Kidney epithelial cell (primary cell): ENCODE measurements at regions not wholly inside any gene's neighbourhood (a gene's known extent, or its start where the extent isn't known, plus 50 kb on each side); places are given as distances from the start of the nearest gene placed in this dataset.
"Not testable (repeated sequence)": the region's sequence is repeated elsewhere in the genome, so short reads cannot be mapped to it uniquely, and the experiment has no call there.

Source experiments
- DNase-seq: peaks from one replicate; pipeline ENCODE4 v3.0.0-alpha.2; 2010; ENCODE audit warnings: low read depth
- H3K27me3 ChIP-seq: 2 replicates; pipeline ENCODE4 v1.6.0; 2011; ENCODE audit warnings: low read length; ENCODE audit not compliant: control insufficient read depth, insufficient read depth
- H3K36me3 ChIP-seq: 2 replicates; pipeline ENCODE4 v1.5.1; 2011; ENCODE audit warnings: low read length; ENCODE audit not compliant: control insufficient read depth, insufficient read depth
- H3K4me3 ChIP-seq: 2 replicates; pipeline ENCODE4 v1.5.1; 2011; ENCODE audit warnings: low read depth, mild to moderate bottlenecking, control low read depth, low read length
- TF ChIP-seq, protein P1 (sequence below): IDR thresholded peaks from 2 replicates; pipeline ENCODE4 v1.5.1; 2011; ENCODE audit warnings: mild to moderate bottlenecking, moderate library complexity, low read length, control low read depth, inconsistent platforms; ENCODE audit not compliant: insufficient read depth, poor library complexity, severe bottlenecking

DNA sequence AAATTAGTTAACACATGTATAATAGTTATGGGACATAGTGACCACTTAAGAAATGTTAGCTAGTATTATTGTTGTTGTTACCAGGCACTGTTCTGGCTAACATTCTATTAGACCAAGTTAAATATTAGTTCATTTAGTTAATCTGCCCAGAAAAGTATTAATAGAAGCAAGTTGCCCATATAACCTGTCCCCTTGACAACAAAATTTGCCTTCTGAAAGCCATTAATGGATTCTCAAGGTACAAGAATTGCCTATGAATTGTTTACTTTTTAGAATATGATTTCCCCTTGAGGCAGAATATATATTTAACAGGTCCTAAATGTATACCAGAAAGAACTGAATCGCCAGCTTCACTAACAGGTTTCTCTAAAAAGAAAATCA is 167.3 kb upstream of the TMCC3 start:
- Histone ChIP-seq H3K4me3 (no peak overlapping the region), H3K27me3 (no peaks in the 10 kb centered on the region), H3K36me3 (no peaks in the 10 kb centered on the region)
- no peak for DNase-seq
- TF ChIP-seq, protein P1, sequence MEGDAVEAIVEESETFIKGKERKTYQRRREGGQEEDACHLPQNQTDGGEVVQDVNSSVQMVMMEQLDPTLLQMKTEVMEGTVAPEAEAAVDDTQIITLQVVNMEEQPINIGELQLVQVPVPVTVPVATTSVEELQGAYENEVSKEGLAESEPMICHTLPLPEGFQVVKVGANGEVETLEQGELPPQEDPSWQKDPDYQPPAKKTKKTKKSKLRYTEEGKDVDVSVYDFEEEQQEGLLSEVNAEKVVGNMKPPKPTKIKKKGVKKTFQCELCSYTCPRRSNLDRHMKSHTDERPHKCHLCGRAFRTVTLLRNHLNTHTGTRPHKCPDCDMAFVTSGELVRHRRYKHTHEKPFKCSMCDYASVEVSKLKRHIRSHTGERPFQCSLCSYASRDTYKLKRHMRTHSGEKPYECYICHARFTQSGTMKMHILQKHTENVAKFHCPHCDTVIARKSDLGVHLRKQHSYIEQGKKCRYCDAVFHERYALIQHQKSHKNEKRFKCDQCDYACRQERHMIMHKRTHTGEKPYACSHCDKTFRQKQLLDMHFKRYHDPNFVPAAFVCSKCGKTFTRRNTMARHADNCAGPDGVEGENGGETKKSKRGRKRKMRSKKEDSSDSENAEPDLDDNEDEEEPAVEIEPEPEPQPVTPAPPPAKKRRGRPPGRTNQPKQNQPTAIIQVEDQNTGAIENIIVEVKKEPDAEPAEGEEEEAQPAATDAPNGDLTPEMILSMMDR, result no peak

DNA sequence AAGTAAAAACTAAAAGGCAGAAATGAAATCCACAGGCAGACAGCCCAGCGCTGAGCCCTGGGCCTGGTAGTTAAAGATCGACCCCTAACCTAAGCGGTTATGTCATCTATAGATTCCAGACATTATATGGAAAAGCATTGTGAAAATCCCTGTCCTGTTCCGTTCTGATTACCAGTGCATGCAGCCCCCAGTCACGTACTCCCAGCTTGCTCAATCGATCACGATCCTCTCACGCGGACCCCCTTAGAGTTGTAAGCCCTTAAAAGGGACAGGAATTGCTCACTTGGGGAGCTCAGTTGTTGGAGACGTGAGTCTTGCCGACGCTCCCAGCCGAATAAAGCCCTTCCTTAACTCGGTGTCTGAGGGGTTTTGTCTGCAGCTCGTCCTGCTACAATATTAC is 166.8 kb upstream of the TMCC3 start:
- not testable (repeated sequence) for H3K4me3 ChIP-seq, H3K36me3 ChIP-seq, H3K27me3 ChIP-seq, DNase-seq

DNA sequence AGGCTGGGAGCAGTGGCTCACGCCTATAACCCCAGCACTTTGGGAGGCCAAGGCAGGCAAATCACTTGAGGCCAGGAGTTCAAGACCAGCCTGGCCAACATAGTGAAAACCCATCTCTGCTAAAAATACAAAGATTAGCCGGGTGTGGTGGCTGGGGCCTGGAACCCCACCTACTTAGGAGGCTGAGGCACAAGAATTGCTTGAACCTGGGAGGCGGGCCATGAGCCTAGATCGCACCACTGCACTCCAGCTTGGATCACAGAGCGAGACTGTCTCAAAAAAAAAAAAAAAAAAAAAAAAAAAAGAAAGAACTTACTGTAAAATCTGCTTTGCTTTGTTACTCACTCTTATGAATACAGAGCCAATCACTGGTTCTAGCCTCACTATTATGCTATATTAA is 166.4 kb upstream of the TMCC3 start:
- not testable (repeated sequence) for H3K36me3 ChIP-seq, H3K27me3 ChIP-seq, H3K4me3 ChIP-seq, DNase-seq

DNA sequence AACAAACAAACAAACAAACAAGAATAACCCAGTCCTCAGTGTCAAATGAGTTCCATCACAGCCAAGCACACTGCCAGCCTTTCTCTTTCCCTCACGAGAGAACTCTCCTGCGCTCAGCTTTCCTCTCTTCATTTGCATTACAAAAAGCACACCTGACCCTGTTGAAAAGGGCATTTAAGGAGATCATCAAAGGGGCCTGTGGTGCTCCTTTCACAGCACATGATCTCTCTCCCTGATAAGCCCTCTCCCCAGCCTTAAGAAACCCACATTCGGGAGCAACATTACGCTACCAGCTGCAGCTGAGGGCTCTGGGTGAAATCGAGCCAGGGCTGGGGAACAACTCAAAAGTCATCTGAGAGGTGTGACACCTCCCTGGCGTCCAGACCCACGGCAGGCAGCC is 165.6 kb upstream of the TMCC3 start:
- TF ChIP-seq, protein P1, result no peak
- Histone ChIP-seq H3K4me3 (no peak overlapping the region), H3K27me3 (no peaks in the 10 kb centered on the region), H3K36me3 (no peaks in the 10 kb centered on the region)
- no peak for DNase-seq

DNA sequence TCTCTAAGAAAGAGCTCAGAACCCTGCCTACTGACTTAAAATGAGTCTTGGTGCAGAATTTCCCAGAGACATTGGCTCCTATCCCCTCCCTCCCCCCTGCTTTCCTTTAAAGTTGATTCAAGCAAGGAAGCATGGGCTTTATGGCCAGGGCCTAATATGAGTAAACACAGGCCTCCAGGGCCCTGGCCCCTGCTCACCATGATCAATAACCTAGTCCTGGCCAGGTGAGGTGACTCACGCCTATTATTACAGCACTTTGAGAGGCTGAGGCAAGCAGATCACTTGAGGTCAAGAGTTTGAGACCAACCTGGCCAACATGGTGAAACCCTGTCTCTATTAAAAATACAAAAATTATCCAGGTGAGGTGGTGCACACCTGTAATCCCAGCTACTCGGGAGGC is 165.1 kb upstream of the TMCC3 start:
- H3K36me3 ChIP-seq, result no peaks in the 10 kb centered on the region
- TF ChIP-seq, protein P1, result no peak
- H3K27me3 ChIP-seq, result no peaks in the 10 kb centered on the region
- no peak overlapping the region for H3K4me3 ChIP-seq
- DNase-seq, result no peak

DNA sequence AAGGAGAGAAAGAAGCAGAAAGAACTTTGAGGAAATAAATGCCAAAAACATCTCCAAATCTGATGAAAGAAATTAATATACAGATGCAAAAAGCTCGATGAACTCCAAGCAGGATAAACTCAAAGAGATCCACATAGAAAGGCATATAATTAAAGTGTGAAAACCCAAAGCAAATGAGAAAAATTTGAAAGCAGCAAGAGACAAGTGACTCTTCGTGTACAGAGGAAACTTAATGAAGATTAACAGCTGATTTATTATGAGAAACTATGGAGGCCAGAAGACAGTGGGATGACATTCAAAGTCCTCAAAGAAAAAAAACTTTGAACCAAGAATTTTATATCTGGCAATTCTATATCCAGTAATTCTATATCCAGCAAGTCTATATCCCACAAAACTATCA is 163.0 kb upstream of the TMCC3 start:
- no peak overlapping the region for H3K4me3 ChIP-seq
- H3K27me3 ChIP-seq, result no peaks in the 10 kb centered on the region
- TF ChIP-seq, protein P1, result no peak
- DNase-seq, result no peak
- no peaks in the 10 kb centered on the region for H3K36me3 ChIP-seq

DNA sequence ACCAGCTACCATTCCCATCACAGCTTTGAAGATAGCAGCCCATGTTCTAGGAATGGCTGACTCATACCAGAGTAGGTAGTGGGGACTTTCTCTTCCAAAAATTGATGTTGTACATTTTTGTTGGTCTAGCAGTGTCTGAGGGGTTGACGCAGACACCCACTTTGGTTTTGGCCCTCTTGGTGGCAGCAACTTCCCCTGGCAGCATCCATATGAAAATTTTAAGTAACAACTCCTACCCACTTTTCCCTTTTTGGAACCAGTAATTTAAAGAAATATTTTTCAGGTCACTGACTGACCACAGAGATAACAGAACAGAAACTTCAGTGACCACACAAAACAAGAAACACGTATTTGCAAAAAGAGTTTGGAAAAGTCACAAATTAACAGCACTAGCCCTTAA is 162.0 kb upstream of the TMCC3 start:
- TF ChIP-seq, protein P1, result no peak
- Histone ChIP-seq H3K4me3 (no peak overlapping the region), H3K36me3 (no peaks in the 10 kb centered on the region), H3K27me3 (no peaks in the 10 kb centered on the region)
- DNase-seq, result no peak
